ENCODE measurements at regions not wholly inside any gene's neighbourhood (a gene's known extent, or its start where the extent isn't known, plus 50 kb on each side); places are given as distances from the start of the nearest gene placed in this dataset.

GRCh38 chr15:29420188-29420587 lies 150.6 kb upstream of the NSMCE3 start:
- no peak for TF ChIP-seq CTCF (IDR thresholded peaks at IDR 0.05; ENCODE audit: low read depth, low read length)
- no peak for DNase-seq (ENCODE audit: low read depth in 2 of 2)
- H3K4me3 ChIP-seq (replicated peaks in 1 of 2; ENCODE audit: low read depth in 2 of 2, low read length in 2 of 2) = no peak overlapping the region

- H3K4me3 ChIP-seq (replicated peaks in 1 of 2; ENCODE audit: low read depth in 2 of 2, low read length in 2 of 2) = no peak overlapping the region
- TF ChIP-seq CTCF (IDR thresholded peaks at IDR 0.05; ENCODE audit: low read depth, low read length) = no peak
- DNase-seq (ENCODE audit: low read depth in 2 of 2) = no peak
Observed at GRCh38 chr15:29418931-29419330, 149.3 kb upstream of the NSMCE3 start.

GRCh38 chr15:29418178-29418577 lies 148.6 kb upstream of the NSMCE3 start:
- DNase-seq (ENCODE audit: low read depth in 2 of 2) = no peak
- TF ChIP-seq CTCF (IDR thresholded peaks at IDR 0.05; ENCODE audit: low read depth, low read length) = no peak
- no peak overlapping the region for H3K4me3 ChIP-seq (replicated peaks in 1 of 2; ENCODE audit: low read depth in 2 of 2, low read length in 2 of 2)

- no peak for TF ChIP-seq CTCF (IDR thresholded peaks at IDR 0.05; ENCODE audit: low read depth, low read length)
- DNase-seq (ENCODE audit: low read depth in 2 of 2) = no peak
- H3K4me3 ChIP-seq (replicated peaks in 1 of 2; ENCODE audit: low read depth in 2 of 2, low read length in 2 of 2) = no peak overlapping the region
Observed at GRCh38 chr15:29411299-29411698, 141.7 kb upstream of the NSMCE3 start.

- no peak for TF ChIP-seq CTCF (IDR thresholded peaks at IDR 0.05; ENCODE audit: low read depth, low read length)
- DNase-seq (ENCODE audit: low read depth in 2 of 2) = no peak
- no peak overlapping the region for H3K4me3 ChIP-seq (replicated peaks in 1 of 2; ENCODE audit: low read depth in 2 of 2, low read length in 2 of 2)
Observed at GRCh38 chr15:29410338-29410737, 140.7 kb upstream of the NSMCE3 start.

- no peak overlapping the region for H3K4me3 ChIP-seq (replicated peaks in 1 of 2; ENCODE audit: low read depth in 2 of 2, low read length in 2 of 2)
- TF ChIP-seq CTCF (IDR thresholded peaks at IDR 0.05; ENCODE audit: low read depth, low read length) = no peak
- DNase-seq (ENCODE audit: low read depth in 2 of 2) = no peak
Observed at GRCh38 chr15:29409890-29410289, 140.3 kb upstream of the NSMCE3 start.

GRCh38 chr15:29405564-29405963 lies 135.9 kb upstream of the NSMCE3 start:
- no peak overlapping the region for H3K4me3 ChIP-seq (replicated peaks in 1 of 2; ENCODE audit: low read depth in 2 of 2, low read length in 2 of 2)
- no peak for DNase-seq (ENCODE audit: low read depth in 2 of 2)
- TF ChIP-seq CTCF (IDR thresholded peaks at IDR 0.05; ENCODE audit: low read depth, low read length) = no peak

All from cardiac fibroblast (primary cell).